GM12892 (cell line): ENCODE measurements at regions not wholly inside any gene's neighbourhood (a gene's known extent, or its start where the extent isn't known, plus 50 kb on each side); places are given as distances from the start of the nearest gene placed in this dataset.
"Not testable (repeated sequence)": the region's sequence is repeated elsewhere in the genome, so short reads cannot be mapped to it uniquely, and the experiment has no call there.

ENCODE experiments used
- DNase-seq: peaks from one replicate; pipeline ENCODE4 v3.0.0; 2011; ENCODE audit not compliant: insufficient read length
- FAIRE-seq: peaks from 2 replicates; lab custom pipeline; 2011; peaks lifted over from hg19 to GRCh38; lab: Jason Lieb, UNC
- POLR2A ChIP-seq: IDR thresholded peaks from 2 replicates; pipeline ENCODE4 v1.6.1; 2011; ENCODE audit warnings: low read depth, low read length, control low read depth
- POLR2AphosphoS5 ChIP-seq: IDR thresholded peaks from 2 replicates; pipeline ENCODE4 v1.6.1; 2011; ENCODE audit warnings: low read depth, low read length, control low read depth
- TAF1 ChIP-seq: IDR thresholded peaks from 2 replicates; pipeline ENCODE4 v1.6.1; 2011; ENCODE audit warnings: low read depth, mild to moderate bottlenecking, control low read depth, low read length, borderline replicate concordance

- FAIRE-seq (no peak), DNase-seq (no peak)
- TF ChIP-seq TAF1 (no peak), POLR2AphosphoS5 (no peak), POLR2A (no peak)
Observed at GRCh38 chr18:66874812-66875474, 271.1 kb upstream of the CDH19 start.

- FAIRE-seq (no peak), DNase-seq (no peak)
- TF ChIP-seq TAF1 (no peak), POLR2AphosphoS5 (no peak), POLR2A (no peak)
Observed at GRCh38 chr18:66874375-66874774, 270.5 kb upstream of the CDH19 start.

- no peak for TF ChIP-seq POLR2A
- no peak for TF ChIP-seq TAF1
- TF ChIP-seq POLR2AphosphoS5 = no peak
- FAIRE-seq = no peak
- no peak for DNase-seq
Observed at GRCh38 chr18:66873899-66874298, 270.0 kb upstream of the CDH19 start.

- no peak for TF ChIP-seq POLR2AphosphoS5
- TF ChIP-seq TAF1 = no peak
- TF ChIP-seq POLR2A = no peak
- FAIRE-seq (no peak), DNase-seq (no peak)
Observed at GRCh38 chr18:66872277-66872676, 268.4 kb upstream of the CDH19 start.

GRCh38 chr18:66867653-66868052 lies 263.8 kb upstream of the CDH19 start:
- FAIRE-seq = no peak
- no peak for DNase-seq
- no peak for TF ChIP-seq POLR2A
- no peak for TF ChIP-seq POLR2AphosphoS5
- no peak for TF ChIP-seq TAF1

- DNase-seq, FAIRE-seq: not testable (repeated sequence)
Observed at GRCh38 chr18:66866427-66866940, 262.6 kb upstream of the CDH19 start.

- no peak for TF ChIP-seq POLR2A
- TF ChIP-seq TAF1 = no peak
- TF ChIP-seq POLR2AphosphoS5 = no peak
- no peak for FAIRE-seq
- no peak for DNase-seq
Observed at GRCh38 chr18:66838340-66838987, 234.6 kb upstream of the CDH19 start.

GRCh38 chr18:66833646-66834045 lies 229.8 kb upstream of the CDH19 start:
- TF ChIP-seq POLR2AphosphoS5 = no peak
- no peak for TF ChIP-seq POLR2A
- TF ChIP-seq TAF1 = no peak
- no peak for FAIRE-seq
- DNase-seq = no peak

GRCh38 chr18:66826211-66826610 lies 222.3 kb upstream of the CDH19 start:
- no peak for DNase-seq
- TF ChIP-seq TAF1 = no peak
- TF ChIP-seq POLR2AphosphoS5 = no peak
- no peak for TF ChIP-seq POLR2A
- no peak for FAIRE-seq

- TF ChIP-seq POLR2AphosphoS5 (no peak), TAF1 (no peak), POLR2A (no peak)
- DNase-seq = no peak
- no peak for FAIRE-seq
Observed at GRCh38 chr18:66825347-66825746, 221.5 kb upstream of the CDH19 start.

GRCh38 chr18:66819235-66819634 lies 215.3 kb upstream of the CDH19 start:
- no peak for FAIRE-seq
- DNase-seq = no peak
- TF ChIP-seq POLR2AphosphoS5 = no peak
- TF ChIP-seq TAF1 = no peak
- no peak for TF ChIP-seq POLR2A

- TF ChIP-seq POLR2AphosphoS5 = no peak
- TF ChIP-seq POLR2A = no peak
- TF ChIP-seq TAF1 = no peak
- no peak for FAIRE-seq
Observed at GRCh38 chr18:66813138-66813537, 209.2 kb upstream of the CDH19 start.

More at GRCh38 chr18:66813138-66813537, 209.2 kb upstream of the CDH19 start:
- DNase-seq = no peak
